ENCODE measurements at regions not wholly inside any gene's neighbourhood (a gene's known extent, or its start where the extent isn't known, plus 50 kb on each side); places are given as distances from the start of the nearest gene placed in this dataset.

- no peaks in the 10 kb centered on the region for H3K9me3 Mint-ChIP-seq (ENCODE audit: unreplicated experiment)
- no peaks in the 10 kb centered on the region for H3K4me1 Mint-ChIP-seq (ENCODE audit: low read depth, unreplicated experiment)
- Histone ChIP-seq H3K4me3 (ENCODE audit: low read depth, low read length) (no peak overlapping the region), H3K9me3 (no peaks in the 10 kb centered on the region), H3K27me3 (replicated peaks; ENCODE audit: control insufficient read depth, insufficient read depth, low read length) (no peaks in the 10 kb centered on the region), H3K36me3 (ENCODE audit: control insufficient read depth, insufficient read depth, low read length) (no peaks in the 10 kb centered on the region), H3K4me1 (no peaks in the 10 kb centered on the region)
- H3K27me3 Mint-ChIP-seq (ENCODE audit: insufficient read depth, unreplicated experiment), result no peaks in the 10 kb centered on the region
- BruUV-seq (replicated peaks), result no TSS peak
- intact Hi-C loops (cut with micrococcal nuclease; ENCODE audit: unreplicated experiment), result no loop called here
- no peak for DNase-seq
- no peaks in the 10 kb centered on the region for H3K36me3 Mint-ChIP-seq (ENCODE audit: insufficient read depth, unreplicated experiment)
- ChIA-PET POLR2A (no interaction called here), CTCF (interaction anchor here (0.5 kb wide), 1 partner anchor 359 kb away, joined by 3 read pairs; no protein-coding TSS in a partner anchor)
- H3K4me3 Mint-ChIP-seq (ENCODE audit: unreplicated experiment), result no peak overlapping the region
- TF ChIP-seq CTCF (IDR thresholded peaks at IDR 0.05; ENCODE audit: insufficient read depth in 1 of 2, low read depth in 1 of 2, low read length in 1 of 2, severe bottlenecking in 1 of 2, unreplicated experiment in 1 of 2), result no peak
- H3K27ac Mint-ChIP-seq (ENCODE audit: unreplicated experiment), result no peak overlapping the region
Observed at GRCh38 chr20:55830121-55830827, 175.0 kb downstream of the CBLN4 start.

DNA sequence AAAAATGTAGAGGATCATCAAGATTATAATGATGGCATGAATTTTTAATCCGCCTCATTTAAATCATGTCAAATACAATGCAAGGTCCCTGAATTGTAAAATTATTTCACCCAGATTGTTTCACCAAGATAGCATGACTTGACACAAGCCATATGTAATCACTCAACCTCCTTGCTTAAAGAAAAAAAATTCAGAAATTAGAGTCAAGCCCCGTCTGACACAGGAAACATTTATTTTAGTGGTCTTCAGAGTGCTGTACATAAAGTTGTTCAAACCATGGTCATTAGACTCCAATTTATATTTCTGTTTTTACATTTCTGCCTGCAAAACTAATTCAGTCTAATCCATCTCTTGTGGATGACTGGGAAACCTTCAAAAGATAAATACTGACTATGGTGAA is 200.2 kb downstream of the CBLN4 start:
- H3K9me3 Mint-ChIP-seq (ENCODE audit: unreplicated experiment), result no peaks in the 10 kb centered on the region
- no TSS peak for BruUV-seq (replicated peaks)
- POLR2A ChIA-PET, result no interaction called here

GRCh38 chr20:55800552-55801245 is 204.6 kb downstream of the CBLN4 start:
- H3K27ac Mint-ChIP-seq (ENCODE audit: unreplicated experiment), result no peak overlapping the region
- intact Hi-C loops (cut with micrococcal nuclease; ENCODE audit: unreplicated experiment), result no loop called here
- H3K27me3 Mint-ChIP-seq (ENCODE audit: insufficient read depth, unreplicated experiment), result peaks cover 8% of the 10 kb centered on the region
- Histone ChIP-seq H3K36me3 (ENCODE audit: control insufficient read depth, insufficient read depth, low read length) (no peaks in the 10 kb centered on the region), H3K4me1 (no peaks in the 10 kb centered on the region), H3K27me3 (replicated peaks; ENCODE audit: control insufficient read depth, insufficient read depth, low read length) (no peaks in the 10 kb centered on the region), H3K4me3 (ENCODE audit: low read depth, low read length) (no peak overlapping the region), H3K9me3 (no peaks in the 10 kb centered on the region)
- CTCF ChIA-PET, result no interaction called here
- BruUV-seq (replicated peaks), result no TSS peak
- no peak for TF ChIP-seq CTCF (IDR thresholded peaks at IDR 0.05; ENCODE audit: insufficient read depth in 1 of 2, low read depth in 1 of 2, low read length in 1 of 2, severe bottlenecking in 1 of 2, unreplicated experiment in 1 of 2)
- no peak overlapping the region for H3K4me3 Mint-ChIP-seq (ENCODE audit: unreplicated experiment)
- no peaks in the 10 kb centered on the region for H3K9me3 Mint-ChIP-seq (ENCODE audit: unreplicated experiment)
- H3K4me1 Mint-ChIP-seq (ENCODE audit: low read depth, unreplicated experiment), result no peaks in the 10 kb centered on the region
- H3K36me3 Mint-ChIP-seq (ENCODE audit: insufficient read depth, unreplicated experiment), result no peaks in the 10 kb centered on the region
- no peak for DNase-seq
- POLR2A ChIA-PET, result no interaction called here

More for the DNA sequence above, 200.2 kb downstream of the CBLN4 start:
- H3K4me1 ChIP-seq, result no peaks in the 10 kb centered on the region
- Mint-ChIP-seq H3K27me3 (ENCODE audit: insufficient read depth, unreplicated experiment) (no peaks in the 10 kb centered on the region), H3K4me1 (ENCODE audit: low read depth, unreplicated experiment) (no peaks in the 10 kb centered on the region), H3K36me3 (ENCODE audit: insufficient read depth, unreplicated experiment) (no peaks in the 10 kb centered on the region), H3K4me3 (ENCODE audit: unreplicated experiment) (no peak overlapping the region), H3K27ac (ENCODE audit: unreplicated experiment) (no peak overlapping the region)
- no peak for DNase-seq
- no peaks in the 10 kb centered on the region for H3K36me3 ChIP-seq (ENCODE audit: control insufficient read depth, insufficient read depth, low read length)
- CTCF ChIA-PET, result no interaction called here
- no peaks in the 10 kb centered on the region for H3K27me3 ChIP-seq (replicated peaks; ENCODE audit: control insufficient read depth, insufficient read depth, low read length)
- no peaks in the 10 kb centered on the region for H3K9me3 ChIP-seq
- intact Hi-C loops (cut with micrococcal nuclease; ENCODE audit: unreplicated experiment), result no loop called here
- H3K4me3 ChIP-seq (ENCODE audit: low read depth, low read length), result no peak overlapping the region
- TF ChIP-seq CTCF (IDR thresholded peaks at IDR 0.05; ENCODE audit: insufficient read depth in 1 of 2, low read depth in 1 of 2, low read length in 1 of 2, severe bottlenecking in 1 of 2, unreplicated experiment in 1 of 2), result no peak

Measured in Caco-2 (cell line).